Ovary (tissue), 3 donors: ENCODE measurements at regions not wholly inside any gene's neighbourhood (a gene's known extent, or its start where the extent isn't known, plus 50 kb on each side); places are given as distances from the start of the nearest gene placed in this dataset.

Experiments used
- CTCF ChIP-seq, 3 donors: fragments of 450-650 bp in 2 of 3; fragments of 200-600 bp in 1 of 3; IDR thresholded peaks; one replicate each; pipeline versions ENCODE4 v1.5.1 to v1.8.0; 2016 to 2022; ENCODE audit warnings: antibody characterized with exemption in 3 of 3, mild to moderate bottlenecking in 1 of 3
- POLR2A ChIP-seq: fragments of 450-650 bp; IDR thresholded peaks from one replicate; pipeline ENCODE4 v1.6.1; 2017; ENCODE audit warnings: antibody characterized with exemption, mild to moderate bottlenecking, moderate library complexity
- donor health status: DM: no; HTN: no; CAD: no.

- TF ChIP-seq CTCF (IDR thresholded peaks at IDR 0.05) (no peak), POLR2A (no peak)
Observed at GRCh38 chr14:106346534-106347290, 820.3 kb downstream of the TMEM121 start.
